Fibroblast of villous mesenchyme (primary cell): ENCODE measurements at regions not wholly inside any gene's neighbourhood (a gene's known extent, or its start where the extent isn't known, plus 50 kb on each side); places are given as distances from the start of the nearest gene placed in this dataset.

Experiments
- DNase-seq: peaks from one replicate; pipeline ENCODE4 v3.0.0-alpha.2; 2010; ENCODE audit warnings: low read depth
- H3K4me3 ChIP-seq: 2 replicates; pipeline ENCODE4 v1.5.1; 2011; ENCODE audit warnings: low read depth, mild to moderate bottlenecking, low read length
- CTCF ChIP-seq: IDR thresholded peaks from 2 replicates; pipeline ENCODE4 v1.5.1; 2012; ENCODE audit warnings: low read depth, mild to moderate bottlenecking, low read length; ENCODE audit not compliant: insufficient read depth

DNA sequence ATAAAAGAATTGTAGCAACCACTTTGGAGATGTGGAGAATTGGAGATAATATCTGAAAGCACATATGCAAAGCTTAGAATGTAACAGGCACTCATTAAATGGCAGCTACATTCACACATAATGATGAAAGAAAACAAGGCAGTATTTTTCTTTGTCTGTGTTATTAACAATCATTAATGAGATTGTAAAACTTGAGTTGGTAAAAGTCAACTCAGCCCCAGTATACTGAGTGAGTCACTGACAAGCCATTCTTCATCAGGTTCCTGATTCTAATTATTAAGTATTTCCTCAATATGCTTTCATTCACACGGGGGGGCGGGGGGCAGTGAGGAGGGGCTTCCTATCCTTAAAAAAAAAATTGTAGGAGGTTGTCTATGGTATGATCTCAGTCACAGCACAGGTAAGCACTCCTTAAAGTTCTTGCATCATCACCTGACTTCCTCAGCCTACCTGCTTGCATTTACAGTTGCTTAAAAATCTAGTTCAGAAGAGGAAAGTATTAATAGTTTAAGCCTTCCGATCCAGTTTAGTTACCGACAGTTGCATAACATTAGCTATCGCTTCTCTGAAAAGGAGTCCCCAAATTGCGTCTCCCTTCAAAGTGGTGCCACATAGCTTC lies 379.8 kb downstream of the EFNA5 start:
- no peak for TF ChIP-seq CTCF
- no peak overlapping the region for H3K4me3 ChIP-seq
- DNase-seq: no peak

DNA sequence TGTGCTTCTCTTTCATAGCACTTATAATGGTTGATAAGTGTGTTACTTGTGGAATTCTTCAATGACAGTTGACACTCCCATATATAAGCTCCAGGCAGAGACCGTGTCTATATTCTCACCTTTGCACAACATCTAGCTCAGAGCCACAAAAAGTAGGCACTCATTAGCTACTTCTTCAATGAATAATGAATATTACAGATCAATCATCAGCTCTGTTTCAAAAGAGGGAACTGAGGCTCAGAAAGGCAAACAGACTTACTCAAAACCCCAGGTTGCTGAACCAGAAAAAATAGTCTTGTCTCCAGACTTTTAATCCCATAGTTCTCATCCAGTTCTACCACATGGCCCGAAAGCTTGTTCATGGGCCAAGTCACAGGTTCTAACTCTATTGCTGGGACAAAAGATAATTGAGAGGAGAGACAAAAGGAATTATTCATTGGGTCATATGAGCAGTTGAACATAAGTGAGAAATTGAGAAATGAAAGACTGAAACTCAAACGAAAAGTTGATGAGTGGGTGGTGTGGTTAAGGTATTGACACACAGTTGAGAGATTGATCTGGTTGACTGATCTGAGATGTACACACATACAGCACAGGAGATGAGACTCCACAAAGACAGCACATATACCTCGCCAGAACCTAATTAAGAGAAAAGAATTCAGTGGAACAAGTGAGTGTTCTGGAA lies 381.6 kb downstream of the EFNA5 start:
- no peak for DNase-seq
- H3K4me3 ChIP-seq: no peak overlapping the region
- TF ChIP-seq CTCF: no peak

GRCh38 chr5:107286447-107287098 lies 384.2 kb downstream of the EFNA5 start:
- no peak for TF ChIP-seq CTCF
- no peak overlapping the region for H3K4me3 ChIP-seq
- no peak for DNase-seq

- TF ChIP-seq CTCF: no peak
- H3K4me3 ChIP-seq: no peak overlapping the region
- DNase-seq: no peak
Measured at GRCh38 chr5:107285772-107286171, 385.0 kb downstream of the EFNA5 start.

- DNase-seq: no peak
- TF ChIP-seq CTCF: no peak
- no peak overlapping the region for H3K4me3 ChIP-seq
Measured at GRCh38 chr5:107284822-107285525, 385.8 kb downstream of the EFNA5 start.

- DNase-seq: no peak
- TF ChIP-seq CTCF: no peak
- no peak overlapping the region for H3K4me3 ChIP-seq
Measured at GRCh38 chr5:107282061-107282460, 388.7 kb downstream of the EFNA5 start.
